Pancreas (tissue), 10 donors: ENCODE measurements at regions not wholly inside any gene's neighbourhood (a gene's known extent, or its start where the extent isn't known, plus 50 kb on each side); places are given as distances from the start of the nearest gene placed in this dataset.

Experiments
- ATAC-seq, 4 donors: fragments of 200-7000 bp; cut with Tn5 transposase; one replicate each; pipeline versions ENCODE4 v1.8.0 to v1.9.1; 2020; ENCODE audit warnings: mild to moderate bottlenecking in 4 of 4, moderate library complexity in 4 of 4
- DNase-seq, 6 donors: peaks; one replicate each; pipeline ENCODE4 v3.0.0-alpha.2; 2020
- FAIRE-seq: peaks from 2 replicates; lab custom pipeline; 2012; peaks lifted over from hg19 to GRCh38; lab: Jason Lieb, UNC
- H3K27ac ChIP-seq, 4 donors: fragments of 200-600 bp; sonication (generic); 1 replicate in 3 of 4; 2 replicates in 1 of 4; pipeline versions ENCODE4 v1.5.0 to v1.8.0; 2020
- H3K27me3 ChIP-seq, 4 donors: fragments of 200-600 bp; one replicate each; pipeline ENCODE4 v1.8.0; 2021
- H3K36me3 ChIP-seq, 3 donors: fragments of 200-600 bp; sonication (generic) in 1 of 3; one replicate each; pipeline versions ENCODE4 v1.5.0 to v1.8.0; 2020 to 2021
- H3K4me1 ChIP-seq, 3 donors: fragments of 200-600 bp; one replicate each; pipeline ENCODE4 v1.8.0; 2021
- H3K4me3 ChIP-seq, 4 donors: fragments of 200-600 bp; sonication (generic) in 2 of 4; one replicate each; pipeline versions ENCODE4 v1.5.0 to v1.8.0; 2020 to 2021
- H3K9me3 ChIP-seq, 4 donors: fragments of 200-600 bp; one replicate each; pipeline ENCODE4 v1.8.0; 2021
- WGBS, 2 donors: extraction: QIAGEN DNeasy Blood & Tissue Kit; methylation state at CpG; one replicate each; pipeline ENCODE4 v1.1.7; 2013; 5-methylcytosine and 5-hydroxymethylcytosine counted together
- intact Hi-C, 3 donors: fragments of 100-400 bp; cut with DNase I; formaldehyde crosslinking; loops; one replicate each; pipeline versions ENCODE4 v1.11.1 to v1.14.2; 2022
- TF ChIP-seq, protein P1 (sequence below), 4 donors: fragments of 200-600 bp; sonication (generic) in 3 of 4; IDR thresholded peaks; one replicate each; pipeline versions ENCODE4 v1.5.0 to v1.8.0; 2021; ENCODE audit warnings: antibody characterized with exemption in 4 of 4
- donor health status: healthy with polysubstance abuse.
- donor health status: DM: no; HTN: no; CAD: no; lungs with moderate emphysema.
- donor health status: DM: no; HTN: no; CAD: no.
- donor health status: control.
- donor health status: control.
- donor health status: Bipolar disorder and iron deficiency.
- donor health status: DM: yes; HTN: yes; CAD: no.
- donor health status: DM: no; HTN: no; CAD: no.
- donor health status: DM: no; HTN: no; CAD: no.
- donor health status: DM: yes; HTN: yes; CAD: no.

DNA sequence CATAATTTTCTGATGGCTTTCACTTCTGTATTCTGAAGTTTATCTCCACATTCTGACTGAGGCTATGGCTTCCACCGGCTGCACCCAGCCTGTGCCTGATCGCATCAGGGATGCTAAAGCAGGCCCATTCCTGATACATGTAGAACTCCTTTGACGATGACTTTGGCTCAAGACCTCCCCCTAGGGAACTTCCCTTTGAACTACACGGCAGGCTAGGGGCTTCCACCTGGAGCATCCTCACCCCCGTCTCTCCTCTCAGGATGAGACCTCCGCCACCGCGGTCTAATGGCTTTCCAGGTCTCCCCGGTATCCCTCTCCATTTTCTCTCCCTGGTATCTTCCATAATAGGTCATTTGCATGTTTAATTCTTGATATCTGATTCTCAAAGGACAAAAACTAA, 214.9 kb upstream of the CHST9 start:
- ATAC-seq (no peak), DNase-seq (no peak), FAIRE-seq (no peak)
- Histone ChIP-seq H3K27me3 (no peaks in the 10 kb centered on the region), H3K36me3 (no peaks in the 10 kb centered on the region), H3K9me3 (no peaks in the 10 kb centered on the region), H3K27ac (no peak overlapping the region), H3K4me1 (no peaks in the 10 kb centered on the region), H3K4me3 (no peak overlapping the region)
- intact Hi-C loops = no loop called here
- 56 to 68% methylated on average over 9 of the region's 9 CpGs for WGBS, 2 donors
- TF ChIP-seq, protein P1, sequence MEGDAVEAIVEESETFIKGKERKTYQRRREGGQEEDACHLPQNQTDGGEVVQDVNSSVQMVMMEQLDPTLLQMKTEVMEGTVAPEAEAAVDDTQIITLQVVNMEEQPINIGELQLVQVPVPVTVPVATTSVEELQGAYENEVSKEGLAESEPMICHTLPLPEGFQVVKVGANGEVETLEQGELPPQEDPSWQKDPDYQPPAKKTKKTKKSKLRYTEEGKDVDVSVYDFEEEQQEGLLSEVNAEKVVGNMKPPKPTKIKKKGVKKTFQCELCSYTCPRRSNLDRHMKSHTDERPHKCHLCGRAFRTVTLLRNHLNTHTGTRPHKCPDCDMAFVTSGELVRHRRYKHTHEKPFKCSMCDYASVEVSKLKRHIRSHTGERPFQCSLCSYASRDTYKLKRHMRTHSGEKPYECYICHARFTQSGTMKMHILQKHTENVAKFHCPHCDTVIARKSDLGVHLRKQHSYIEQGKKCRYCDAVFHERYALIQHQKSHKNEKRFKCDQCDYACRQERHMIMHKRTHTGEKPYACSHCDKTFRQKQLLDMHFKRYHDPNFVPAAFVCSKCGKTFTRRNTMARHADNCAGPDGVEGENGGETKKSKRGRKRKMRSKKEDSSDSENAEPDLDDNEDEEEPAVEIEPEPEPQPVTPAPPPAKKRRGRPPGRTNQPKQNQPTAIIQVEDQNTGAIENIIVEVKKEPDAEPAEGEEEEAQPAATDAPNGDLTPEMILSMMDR (IDR thresholded peaks at IDR 0.05) = no peak

DNA sequence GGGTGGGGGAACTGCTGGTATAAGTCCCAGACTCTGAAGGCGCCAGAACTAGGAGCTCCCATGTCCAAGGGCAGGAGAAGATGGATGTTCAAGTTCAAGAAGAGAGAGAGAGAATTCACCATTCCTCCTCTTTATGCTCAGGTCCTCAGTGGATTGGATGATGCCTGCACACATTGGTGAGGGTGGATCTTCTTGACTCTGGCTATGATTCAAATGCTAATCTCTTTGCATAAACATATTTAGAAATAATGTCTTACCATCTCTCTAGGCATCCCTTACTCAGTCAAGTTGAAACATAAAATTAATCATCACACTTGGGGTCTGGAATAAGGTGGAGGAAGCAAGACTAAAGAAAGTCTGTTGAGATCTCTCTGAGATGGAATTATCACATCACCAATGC, 210.6 kb upstream of the CHST9 start:
- Histone ChIP-seq H3K4me3 (no peak overlapping the region), H3K27ac (no peak overlapping the region), H3K27me3 (no peaks in the 10 kb centered on the region), H3K36me3 (no peaks in the 10 kb centered on the region), H3K4me1 (no peaks in the 10 kb centered on the region), H3K9me3 (no peaks in the 10 kb centered on the region)
- TF ChIP-seq, protein P1 (IDR thresholded peaks at IDR 0.05) = no peak
- DNase-seq (no peak), FAIRE-seq (no peak), ATAC-seq (no peak)
- WGBS, 2 donors = 53 to 59% methylated on average over 1 of the region's 1 CpG
- intact Hi-C loops = no loop called here

DNA sequence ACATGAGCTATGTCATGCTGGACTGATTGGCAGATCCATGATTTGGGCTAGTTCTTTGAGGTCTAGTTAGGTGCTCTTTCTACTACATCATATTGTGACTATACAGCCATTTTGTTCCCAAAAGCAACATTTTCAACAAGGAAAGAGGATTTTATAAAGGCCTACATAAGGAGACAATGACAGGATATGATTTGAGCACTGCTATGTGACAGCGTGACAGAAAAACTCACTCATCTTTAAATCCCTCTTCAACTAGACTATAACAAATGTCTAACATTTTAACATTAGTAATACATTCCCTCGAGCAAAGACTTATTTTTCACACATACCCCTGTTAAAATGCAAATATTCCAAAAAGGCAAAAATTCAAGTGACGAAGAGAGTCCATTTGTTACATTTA, 209.6 kb upstream of the CHST9 start:
- TF ChIP-seq, protein P1 (IDR thresholded peaks at IDR 0.05) = no peak
- 69 to 71% methylated on average over 3 of the region's 3 CpGs for WGBS, 2 donors
- H3K9me3 ChIP-seq = no peaks in the 10 kb centered on the region
- FAIRE-seq (no peak), ATAC-seq (no peak), DNase-seq (no peak)
- no peaks in the 10 kb centered on the region for H3K36me3 ChIP-seq
- H3K27me3 ChIP-seq = no peaks in the 10 kb centered on the region
- H3K4me3 ChIP-seq = no peak overlapping the region
- no peaks in the 10 kb centered on the region for H3K4me1 ChIP-seq
- intact Hi-C loops = no loop called here
- H3K27ac ChIP-seq = no peak overlapping the region

DNA sequence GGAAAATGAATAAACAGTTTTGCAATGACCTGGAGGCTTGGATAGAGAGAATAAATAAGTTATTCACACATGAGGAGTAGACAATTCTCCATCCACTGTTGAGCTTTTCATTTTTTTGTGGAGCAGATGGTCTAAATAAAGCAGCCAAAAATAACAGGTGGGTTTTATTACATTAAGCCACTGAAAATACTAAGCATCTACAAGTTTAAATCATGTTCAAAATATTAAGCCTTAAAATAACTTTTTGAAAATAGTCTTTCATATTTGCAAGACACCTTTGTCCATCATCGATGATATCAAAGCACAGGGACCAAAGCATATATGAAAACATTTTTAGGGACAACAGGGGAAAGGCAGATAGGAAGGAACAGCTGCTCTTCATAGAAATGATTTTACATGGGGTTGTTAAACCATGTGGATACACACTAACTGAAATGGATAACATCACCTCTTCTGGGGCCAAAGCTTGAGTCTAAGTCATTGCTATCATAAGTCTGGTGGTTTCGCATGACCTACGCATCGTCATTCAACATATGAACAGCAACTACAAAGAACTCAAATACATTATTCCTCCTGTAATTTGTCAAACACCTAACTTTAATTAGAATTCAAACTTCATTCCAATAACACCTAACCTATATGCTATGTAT, 197.6 kb upstream of the CHST9 start:
- Histone ChIP-seq H3K27ac (no peak overlapping the region), H3K4me3 (no peak overlapping the region), H3K4me1 (no peaks in the 10 kb centered on the region), H3K36me3 (no peaks in the 10 kb centered on the region), H3K27me3 (no peaks in the 10 kb centered on the region), H3K9me3 (no peaks in the 10 kb centered on the region)
- FAIRE-seq (no peak), DNase-seq (no peak), ATAC-seq (no peak)
- TF ChIP-seq, protein P1 (IDR thresholded peaks at IDR 0.05) = no peak
- intact Hi-C loops = no loop called here
- 77 to 93% methylated on average over 4 of the region's 4 CpGs for WGBS, 2 donors

DNA sequence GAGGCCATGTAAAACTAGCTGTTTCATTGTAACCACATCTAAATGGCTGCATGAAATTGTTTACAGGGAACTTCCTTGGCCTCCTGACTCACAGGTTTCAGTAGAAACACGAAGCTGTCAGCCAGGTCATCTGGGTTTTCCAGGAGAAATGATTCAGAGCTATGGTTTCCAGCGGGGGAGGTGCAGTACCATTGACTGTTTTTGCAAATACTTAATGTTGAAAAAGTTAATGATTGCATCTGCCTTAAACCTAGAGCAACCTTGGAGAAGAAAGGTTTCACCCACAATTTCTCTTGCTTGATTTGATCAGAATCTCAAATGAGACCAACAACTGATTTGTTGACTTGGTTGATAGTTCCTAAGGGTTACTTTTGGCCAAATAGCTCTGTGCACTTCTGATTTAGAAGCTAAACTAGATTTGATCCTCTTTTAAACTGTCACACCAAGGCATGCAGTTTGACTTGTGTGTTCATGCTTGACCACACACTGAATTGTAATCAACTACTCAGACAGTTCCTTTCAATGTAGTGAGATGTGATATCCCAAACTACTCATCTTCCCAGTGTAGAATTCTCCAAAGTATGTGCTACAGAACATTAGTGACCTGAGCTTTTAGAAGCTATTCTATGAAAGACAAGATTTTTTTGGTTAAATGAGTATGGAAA, 193.5 kb upstream of the CHST9 start:
- H3K4me1 ChIP-seq = no peaks in the 10 kb centered on the region
- H3K27ac ChIP-seq = peak overlapping the region in 2 of 4 donors; percentile 29 to 30
- H3K27me3 ChIP-seq = no peaks in the 10 kb centered on the region
- TF ChIP-seq, protein P1 (IDR thresholded peaks at IDR 0.05) = no peak
- no peaks in the 10 kb centered on the region for H3K36me3 ChIP-seq
- ATAC-seq (peak in 3 of 4 donors; percentile 56 to 93 (median 80)), FAIRE-seq (no peak), DNase-seq (peak in 2 of 6 donors; percentile 13 to 43)
- intact Hi-C loops = no loop called here
- H3K4me3 ChIP-seq = no peak overlapping the region
- no peaks in the 10 kb centered on the region for H3K9me3 ChIP-seq
- 17 to 25% methylated on average over 2 of the region's 2 CpGs for WGBS, 2 donors
